ENCODE measurements at regions not wholly inside any gene's neighbourhood (a gene's known extent, or its start where the extent isn't known, plus 50 kb on each side); places are given as distances from the start of the nearest gene placed in this dataset.

DNA sequence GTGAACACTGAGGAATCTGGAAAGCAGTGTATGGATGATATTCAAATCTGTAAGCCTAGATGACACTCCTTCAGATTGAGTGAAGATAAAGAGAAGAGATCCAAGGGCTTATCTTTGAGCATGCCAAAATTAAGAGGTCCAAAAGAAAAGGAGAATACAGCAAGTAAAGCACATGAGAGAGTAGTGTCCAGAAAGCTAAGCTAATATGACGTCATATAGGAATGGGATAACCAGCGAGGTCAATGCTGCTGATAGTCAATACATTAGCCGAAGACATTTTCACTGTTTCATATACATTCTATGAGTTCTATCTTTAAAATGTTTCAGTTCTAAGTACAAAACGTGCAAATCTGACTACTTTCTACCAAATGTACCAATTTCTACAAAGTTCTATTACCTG, 975.8 kb downstream of the TLE4 start:
- Mint-ChIP-seq H3K4me1 (no peaks in the 10 kb centered on the region), H3K36me3 (no peaks in the 10 kb centered on the region), H3K9me3 (peaks cover 4% of the 10 kb centered on the region), H3K27ac (no peak overlapping the region), H3K4me3 (no peak overlapping the region), H3K27me3 (no peaks in the 10 kb centered on the region)
- CTCF ChIA-PET = interaction anchor here (0.6 kb wide), 1 partner anchor 476 kb away, joined by 3 read pairs; no protein-coding TSS in a partner anchor
- no peak for DNase-seq

DNA sequence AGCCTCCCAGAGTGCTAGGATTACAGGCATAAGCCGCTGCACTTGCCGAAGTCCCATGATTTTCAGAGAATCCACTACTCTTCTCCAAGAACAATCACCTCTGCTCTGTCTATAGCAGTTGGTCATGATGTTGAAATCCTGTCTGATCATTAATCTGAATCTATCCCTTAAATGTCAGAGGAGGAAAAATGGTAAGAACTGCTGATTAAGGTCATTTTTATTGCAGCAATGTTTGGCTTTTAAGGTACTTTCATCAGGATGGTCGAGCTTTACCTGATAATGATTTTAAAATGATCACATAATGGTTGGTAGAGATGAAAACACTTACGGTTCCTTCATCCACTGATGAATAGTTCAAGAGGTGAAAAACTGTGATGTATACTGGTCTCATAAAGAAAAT, 968.6 kb downstream of the TLE4 start:
- no peaks in the 10 kb centered on the region for H3K4me1 Mint-ChIP-seq
- no peaks in the 10 kb centered on the region for H3K36me3 Mint-ChIP-seq
- CTCF ChIA-PET = no interaction called here
- H3K4me3 Mint-ChIP-seq = no peak overlapping the region
- H3K27ac Mint-ChIP-seq = no peak overlapping the region
- no peak for DNase-seq
- peaks cover 7% of the 10 kb centered on the region for H3K9me3 Mint-ChIP-seq
- H3K27me3 Mint-ChIP-seq = no peaks in the 10 kb centered on the region

DNA sequence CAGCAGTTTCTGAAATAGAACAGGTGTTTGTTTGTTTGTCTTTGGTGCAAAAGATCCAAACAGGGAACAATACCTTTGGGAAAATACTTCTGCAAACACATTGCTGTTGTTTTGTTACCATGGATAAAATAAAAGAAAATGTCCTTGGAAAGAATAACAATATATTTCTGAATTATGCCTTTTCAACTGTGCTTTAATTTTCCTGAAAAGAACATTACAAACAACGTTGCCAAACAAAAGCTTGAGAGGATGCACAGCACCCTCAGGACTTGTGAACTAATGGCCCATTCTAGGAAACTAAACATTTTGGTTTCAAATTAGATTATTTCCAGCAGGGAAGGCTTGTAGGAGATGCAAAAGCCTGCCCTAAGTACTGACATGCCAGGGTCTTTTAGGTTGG, 967.2 kb downstream of the TLE4 start:
- peaks cover 14% of the 10 kb centered on the region for H3K9me3 Mint-ChIP-seq
- no peaks in the 10 kb centered on the region for H3K27me3 Mint-ChIP-seq
- no peak overlapping the region for H3K4me3 Mint-ChIP-seq
- CTCF ChIA-PET = no interaction called here
- no peaks in the 10 kb centered on the region for H3K4me1 Mint-ChIP-seq
- no peak for DNase-seq
- H3K36me3 Mint-ChIP-seq = no peaks in the 10 kb centered on the region
- no peak overlapping the region for H3K27ac Mint-ChIP-seq

DNA sequence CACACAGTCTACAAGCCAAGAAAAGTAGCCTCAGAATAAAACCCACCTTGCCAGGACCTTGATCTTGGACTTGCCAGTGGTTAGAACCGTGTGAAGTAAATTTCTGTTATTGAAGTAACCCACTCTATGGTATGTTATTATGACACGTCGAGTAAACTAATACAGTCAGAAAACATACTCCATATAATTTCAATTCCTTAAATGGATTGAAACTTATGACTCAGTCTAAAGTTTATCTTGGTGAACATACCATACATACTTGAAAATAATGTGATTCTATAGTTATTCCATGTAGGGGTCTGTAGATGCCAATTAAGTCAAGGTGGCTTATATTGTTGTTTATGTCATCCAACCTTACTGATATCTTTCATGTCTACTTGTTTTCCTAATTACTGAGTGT, 950.7 kb downstream of the TLE4 start:
- H3K9me3 Mint-ChIP-seq = peaks cover 11% of the 10 kb centered on the region
- CTCF ChIA-PET = no interaction called here
- no peaks in the 10 kb centered on the region for H3K36me3 Mint-ChIP-seq
- no peak overlapping the region for H3K4me3 Mint-ChIP-seq
- H3K27me3 Mint-ChIP-seq = no peaks in the 10 kb centered on the region
- DNase-seq = no peak
- H3K27ac Mint-ChIP-seq = no peak overlapping the region
- H3K4me1 Mint-ChIP-seq = no peaks in the 10 kb centered on the region

DNA sequence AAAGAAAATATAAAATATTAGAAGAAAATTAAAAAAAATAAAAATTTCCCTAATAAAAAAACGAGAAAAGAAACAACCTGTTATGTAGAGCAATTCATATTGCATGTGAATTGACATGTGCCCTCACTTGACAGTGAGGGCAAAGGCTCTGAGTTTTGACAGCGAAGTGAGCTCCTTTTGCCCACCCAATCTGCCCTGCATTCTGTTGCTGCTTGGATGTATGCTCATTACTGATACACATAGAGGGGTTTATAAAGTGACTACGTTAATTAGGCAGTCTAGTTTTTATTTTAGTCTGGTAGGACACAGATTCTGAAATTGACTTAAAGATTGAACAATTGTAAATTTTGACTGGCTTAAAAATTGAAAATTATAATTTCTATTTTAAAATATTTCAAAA, 949.4 kb downstream of the TLE4 start:
- no peaks in the 10 kb centered on the region for H3K36me3 Mint-ChIP-seq
- H3K4me1 Mint-ChIP-seq = no peaks in the 10 kb centered on the region
- no peak overlapping the region for H3K4me3 Mint-ChIP-seq
- H3K27me3 Mint-ChIP-seq = no peaks in the 10 kb centered on the region
- no peak overlapping the region for H3K27ac Mint-ChIP-seq
- CTCF ChIA-PET = no interaction called here
- H3K9me3 Mint-ChIP-seq = peaks cover 9% of the 10 kb centered on the region
- no peak for DNase-seq

DNA sequence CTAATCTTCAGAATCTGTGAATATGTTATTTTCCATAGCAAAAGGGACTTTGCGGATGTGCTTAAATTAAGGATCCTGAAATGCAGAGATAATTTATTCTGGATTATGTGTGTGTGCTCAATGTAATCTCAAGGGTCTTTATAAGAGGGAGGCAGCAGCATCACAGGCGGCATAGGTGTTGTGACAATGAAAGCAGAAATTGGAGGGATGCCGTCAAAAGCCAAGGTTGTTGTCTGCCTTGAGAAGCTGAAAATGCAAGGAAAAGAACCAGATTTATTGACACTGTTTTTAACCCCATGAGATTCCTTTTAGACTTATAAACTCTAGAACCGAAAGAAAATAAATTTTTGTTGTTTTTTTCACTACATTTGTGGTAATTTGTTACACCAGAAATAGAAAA, 948.5 kb downstream of the TLE4 start:
- DNase-seq = no peak
- Mint-ChIP-seq H3K27me3 (no peaks in the 10 kb centered on the region), H3K4me3 (no peak overlapping the region), H3K9me3 (peaks cover 12% of the 10 kb centered on the region), H3K4me1 (no peaks in the 10 kb centered on the region), H3K36me3 (no peaks in the 10 kb centered on the region), H3K27ac (no peak overlapping the region)
- CTCF ChIA-PET = no interaction called here

DNA sequence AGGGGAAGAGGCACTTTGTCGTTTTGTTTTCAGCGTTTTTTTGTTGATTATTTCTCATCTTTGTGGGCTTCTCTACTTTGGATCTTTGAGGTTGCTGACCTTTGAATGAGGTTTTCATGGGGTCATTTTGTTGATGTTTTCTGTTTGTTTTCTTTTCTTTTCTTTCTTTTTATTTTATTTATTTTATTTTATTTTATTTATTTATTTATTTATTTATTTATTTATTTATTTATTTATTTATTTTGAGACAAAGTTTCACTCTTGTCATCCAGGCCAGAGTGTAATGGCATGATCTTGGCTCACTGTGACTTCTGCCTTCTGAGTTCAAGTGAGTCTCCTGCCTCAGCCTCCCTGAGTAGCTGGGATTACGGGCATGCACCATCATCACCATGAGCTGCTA, 946.7 kb downstream of the TLE4 start:
- no peak for DNase-seq
- Mint-ChIP-seq H3K27me3 (no peaks in the 10 kb centered on the region), H3K27ac (no peak overlapping the region), H3K4me1 (no peaks in the 10 kb centered on the region), H3K4me3 (no peak overlapping the region), H3K36me3 (no peaks in the 10 kb centered on the region), H3K9me3 (peaks cover 10% of the 10 kb centered on the region)
- CTCF ChIA-PET = no interaction called here

DNA sequence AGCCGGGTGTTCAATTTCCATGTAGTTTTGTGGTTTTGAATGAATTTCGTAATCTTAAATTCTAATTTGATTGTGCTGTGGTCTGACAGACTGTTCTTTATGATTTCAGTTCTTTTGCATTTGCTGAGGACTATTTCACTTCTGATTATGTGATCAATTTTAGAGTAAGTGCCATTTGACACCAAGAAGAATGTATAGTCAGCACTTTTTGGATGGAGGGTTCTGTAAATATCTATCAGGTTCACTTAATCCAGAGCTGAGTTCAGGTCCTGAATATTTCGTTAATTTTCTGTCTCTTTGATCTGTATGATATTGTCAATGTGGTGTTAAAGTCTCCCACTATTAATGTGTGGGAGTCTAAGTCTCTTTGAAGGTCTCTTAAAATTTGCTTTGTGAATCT, 944.9 kb downstream of the TLE4 start:
- H3K36me3 Mint-ChIP-seq = no peaks in the 10 kb centered on the region
- CTCF ChIA-PET = no interaction called here
- H3K9me3 Mint-ChIP-seq = peaks cover 10% of the 10 kb centered on the region
- H3K4me3 Mint-ChIP-seq = no peak overlapping the region
- DNase-seq = no peak
- no peak overlapping the region for H3K27ac Mint-ChIP-seq
- H3K4me1 Mint-ChIP-seq = no peaks in the 10 kb centered on the region
- no peaks in the 10 kb centered on the region for H3K27me3 Mint-ChIP-seq

DNA sequence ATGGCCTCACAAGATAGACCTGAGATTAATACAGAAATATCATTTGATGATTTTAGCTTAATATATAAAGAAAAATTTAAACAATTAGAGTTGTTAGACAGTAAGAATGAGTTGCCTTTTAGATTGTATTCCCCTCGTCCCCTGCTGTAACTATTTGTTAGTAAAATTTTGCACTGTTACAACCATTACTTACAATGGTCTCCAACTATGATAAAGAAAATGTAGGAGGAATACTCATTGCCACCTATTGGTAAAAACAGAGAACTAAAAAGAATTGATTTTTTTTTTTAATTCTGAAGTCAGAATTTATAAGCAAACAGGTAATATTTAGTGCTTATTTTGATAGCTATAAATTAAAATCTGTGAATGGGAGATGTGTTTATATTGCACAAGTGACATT, 937.6 kb downstream of the TLE4 start:
- no peak for DNase-seq
- Mint-ChIP-seq H3K4me3 (no peak overlapping the region), H3K36me3 (no peaks in the 10 kb centered on the region), H3K4me1 (no peaks in the 10 kb centered on the region), H3K9me3 (no peaks in the 10 kb centered on the region), H3K27ac (no peak overlapping the region), H3K27me3 (no peaks in the 10 kb centered on the region)
- CTCF ChIA-PET = no interaction called here

DNA sequence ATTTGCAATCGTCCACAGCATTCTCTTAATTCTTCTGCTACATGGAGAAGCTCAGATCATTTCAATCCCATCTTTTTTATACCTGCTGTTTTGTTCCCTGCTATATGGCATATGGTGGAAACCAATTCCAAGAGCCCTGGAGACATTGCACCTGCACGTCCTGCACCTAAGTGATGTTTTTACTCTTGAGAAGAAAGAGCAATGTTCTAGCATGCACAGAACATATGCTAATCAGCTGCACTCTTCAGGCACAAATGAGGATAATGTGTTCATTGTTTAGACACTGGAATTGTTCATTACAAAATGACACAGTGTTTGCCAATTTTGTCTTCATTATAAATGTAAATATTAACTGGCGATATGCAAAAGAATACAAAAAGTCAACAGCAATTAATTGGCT, 935.8 kb downstream of the TLE4 start:
- Mint-ChIP-seq H3K27me3 (no peaks in the 10 kb centered on the region), H3K4me3 (no peak overlapping the region), H3K27ac (no peak overlapping the region), H3K36me3 (no peaks in the 10 kb centered on the region), H3K4me1 (no peaks in the 10 kb centered on the region), H3K9me3 (no peaks in the 10 kb centered on the region)
- CTCF ChIA-PET = no interaction called here
- DNase-seq = no peak

DNA sequence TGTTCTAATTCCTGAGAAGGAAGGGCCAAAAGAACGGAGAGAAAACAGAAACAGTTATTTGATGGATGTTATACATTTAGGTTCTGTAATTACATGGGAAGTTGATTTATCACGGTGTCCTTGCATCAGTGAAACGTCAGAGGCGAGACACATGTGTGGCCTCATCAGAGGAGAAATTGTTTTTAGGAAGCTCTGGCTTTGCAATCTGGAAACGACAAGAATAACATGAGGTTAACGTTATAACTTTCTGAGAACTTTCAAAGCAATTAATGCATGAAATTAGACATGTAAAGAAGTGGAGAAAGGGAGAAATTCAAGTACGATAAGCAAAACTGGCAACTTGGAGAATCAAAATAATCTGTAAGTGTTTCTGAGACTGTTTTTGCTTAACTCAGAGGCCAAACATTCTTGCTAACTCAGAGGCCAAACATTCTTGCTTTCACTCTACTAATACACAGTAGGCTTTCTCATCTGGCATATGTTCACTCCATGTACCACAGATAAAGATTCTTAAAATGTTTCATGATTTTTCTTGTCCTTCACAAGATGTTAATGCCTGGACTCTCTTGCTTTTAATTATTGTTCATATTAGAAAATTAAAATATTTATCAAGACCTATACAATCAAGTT, 933.0 kb downstream of the TLE4 start:
- Mint-ChIP-seq H3K4me1 (no peaks in the 10 kb centered on the region), H3K36me3 (no peaks in the 10 kb centered on the region), H3K4me3 (no peak overlapping the region), H3K27ac (no peak overlapping the region), H3K9me3 (no peaks in the 10 kb centered on the region), H3K27me3 (no peaks in the 10 kb centered on the region)
- CTCF ChIA-PET = no interaction called here
- no peak for DNase-seq

DNA sequence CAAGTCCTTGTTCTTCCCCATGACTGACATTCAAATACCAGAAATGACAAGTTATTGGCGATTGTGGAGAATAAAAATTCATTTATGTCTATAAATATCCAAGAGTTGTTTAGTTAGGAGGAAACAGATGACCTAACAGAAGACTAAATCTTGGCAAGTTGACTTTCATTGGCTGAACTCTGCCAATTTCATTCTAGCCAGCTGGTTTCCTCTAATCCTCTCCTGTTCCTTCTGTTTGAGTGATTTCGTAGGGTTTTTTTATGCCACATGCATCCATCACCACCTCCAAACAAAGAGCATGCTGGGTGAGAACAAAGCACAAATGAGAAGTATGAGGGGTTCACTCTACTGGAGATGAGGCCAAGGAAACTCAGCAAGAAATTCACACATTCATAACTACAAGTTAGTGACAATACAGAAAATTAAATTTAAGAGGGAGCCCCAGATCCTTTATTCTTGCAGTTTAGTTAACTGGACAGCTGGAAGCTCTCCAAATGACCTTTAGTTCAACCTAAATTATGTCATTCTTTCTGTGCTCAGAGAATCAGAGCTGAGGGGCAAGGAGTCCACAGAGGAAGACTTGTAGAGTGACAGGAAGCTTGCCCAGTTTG, 932.0 kb downstream of the TLE4 start:
- Mint-ChIP-seq H3K27ac (no peak overlapping the region), H3K4me1 (no peaks in the 10 kb centered on the region), H3K4me3 (no peak overlapping the region), H3K9me3 (no peaks in the 10 kb centered on the region), H3K27me3 (no peaks in the 10 kb centered on the region), H3K36me3 (no peaks in the 10 kb centered on the region)
- no peak for DNase-seq
- CTCF ChIA-PET = no interaction called here

DNA sequence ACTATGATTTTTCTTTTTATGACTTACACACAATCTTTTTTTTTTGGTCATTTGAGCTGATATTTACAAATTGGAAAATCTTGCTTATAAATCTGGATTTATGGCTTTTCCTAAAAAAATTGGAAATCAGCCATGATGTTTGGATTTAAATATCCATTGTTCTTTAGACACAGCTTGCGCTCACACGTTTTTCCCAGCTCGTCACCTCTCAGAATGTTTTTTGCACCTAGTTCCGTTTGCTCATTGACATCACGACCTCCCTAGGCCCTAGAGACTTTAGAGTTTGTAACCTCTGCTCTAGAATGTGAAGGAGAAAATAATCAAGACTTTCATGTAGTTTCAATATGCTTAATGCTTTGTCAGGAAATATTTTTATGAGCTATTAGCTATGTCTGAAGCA, 930.5 kb downstream of the TLE4 start:
- H3K9me3 Mint-ChIP-seq = no peaks in the 10 kb centered on the region
- H3K27me3 Mint-ChIP-seq = no peaks in the 10 kb centered on the region
- CTCF ChIA-PET = no interaction called here
- no peak overlapping the region for H3K27ac Mint-ChIP-seq
- H3K4me3 Mint-ChIP-seq = no peak overlapping the region
- no peak for DNase-seq
- no peaks in the 10 kb centered on the region for H3K36me3 Mint-ChIP-seq
- no peaks in the 10 kb centered on the region for H3K4me1 Mint-ChIP-seq

DNA sequence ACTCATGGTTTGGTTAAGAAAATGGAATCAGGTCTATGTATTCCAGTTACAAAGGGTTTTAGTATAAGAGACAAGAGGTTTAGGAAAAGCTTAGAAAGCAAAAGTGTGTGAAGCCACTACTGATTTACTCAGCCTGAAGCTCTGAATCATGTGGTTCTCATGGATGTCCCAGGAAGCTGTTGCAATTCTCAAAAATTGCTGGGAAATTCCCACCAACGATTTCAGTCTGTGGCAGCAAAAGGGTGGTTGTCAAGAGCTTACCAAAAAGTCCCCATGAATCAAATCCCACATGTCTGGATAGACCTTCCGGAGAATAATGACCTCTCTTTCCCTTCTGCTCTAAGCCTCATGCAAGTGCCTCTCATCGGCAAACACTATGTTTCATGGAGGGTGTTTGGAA, 929.9 kb downstream of the TLE4 start:
- no peak for DNase-seq
- no peaks in the 10 kb centered on the region for H3K9me3 Mint-ChIP-seq
- CTCF ChIA-PET = no interaction called here
- H3K27ac Mint-ChIP-seq = no peak overlapping the region
- no peaks in the 10 kb centered on the region for H3K4me1 Mint-ChIP-seq
- H3K4me3 Mint-ChIP-seq = no peak overlapping the region
- H3K36me3 Mint-ChIP-seq = no peaks in the 10 kb centered on the region
- no peaks in the 10 kb centered on the region for H3K27me3 Mint-ChIP-seq

DNA sequence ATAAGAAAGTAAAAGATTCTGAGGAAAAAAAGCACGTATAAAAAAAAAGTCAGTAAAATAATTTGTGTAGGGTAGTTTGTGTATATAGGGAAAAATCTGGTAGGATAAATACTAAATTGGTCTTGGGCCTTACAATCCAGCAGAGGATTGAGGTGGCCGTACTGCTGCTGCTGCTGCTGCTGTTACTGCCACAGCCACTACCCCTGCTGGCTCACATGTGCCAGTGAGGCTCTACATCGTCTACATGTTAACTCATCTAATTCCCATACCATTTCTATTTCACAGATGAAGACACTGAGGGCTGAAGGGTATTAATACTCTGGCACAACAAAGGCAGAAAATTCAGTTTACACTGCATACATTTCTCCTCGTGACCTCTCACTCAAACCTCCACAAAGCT, 928.5 kb downstream of the TLE4 start:
- peaks cover 2% of the 10 kb centered on the region for H3K9me3 Mint-ChIP-seq
- CTCF ChIA-PET = no interaction called here
- no peaks in the 10 kb centered on the region for H3K27me3 Mint-ChIP-seq
- no peak overlapping the region for H3K4me3 Mint-ChIP-seq
- no peaks in the 10 kb centered on the region for H3K36me3 Mint-ChIP-seq
- no peak for DNase-seq
- no peaks in the 10 kb centered on the region for H3K4me1 Mint-ChIP-seq
- H3K27ac Mint-ChIP-seq = no peak overlapping the region
